ENCODE measurements at regions not wholly inside any gene's neighbourhood (a gene's known extent, or its start where the extent isn't known, plus 50 kb on each side); places are given as distances from the start of the nearest gene placed in this dataset.

DNA sequence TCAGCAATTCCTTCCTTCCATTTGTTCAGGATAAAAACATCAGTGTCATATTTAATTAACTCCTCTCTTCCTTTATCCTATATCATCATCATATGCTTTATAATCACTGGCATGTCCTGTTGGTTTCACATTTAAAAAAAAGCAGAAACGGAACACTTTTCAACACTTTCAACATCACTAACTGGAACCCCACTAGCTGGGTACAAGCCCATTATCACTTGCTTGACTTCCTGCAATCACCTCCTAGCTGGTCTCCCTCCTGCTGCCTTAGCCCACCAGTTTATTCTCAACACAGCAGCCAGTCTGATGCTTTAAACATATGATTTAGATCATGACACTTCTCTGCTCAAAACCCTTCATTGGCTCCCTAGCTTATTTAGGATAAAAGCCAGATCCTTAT is 116.4 kb upstream of the LSM6 start:
- TF ChIP-seq, protein P1, sequence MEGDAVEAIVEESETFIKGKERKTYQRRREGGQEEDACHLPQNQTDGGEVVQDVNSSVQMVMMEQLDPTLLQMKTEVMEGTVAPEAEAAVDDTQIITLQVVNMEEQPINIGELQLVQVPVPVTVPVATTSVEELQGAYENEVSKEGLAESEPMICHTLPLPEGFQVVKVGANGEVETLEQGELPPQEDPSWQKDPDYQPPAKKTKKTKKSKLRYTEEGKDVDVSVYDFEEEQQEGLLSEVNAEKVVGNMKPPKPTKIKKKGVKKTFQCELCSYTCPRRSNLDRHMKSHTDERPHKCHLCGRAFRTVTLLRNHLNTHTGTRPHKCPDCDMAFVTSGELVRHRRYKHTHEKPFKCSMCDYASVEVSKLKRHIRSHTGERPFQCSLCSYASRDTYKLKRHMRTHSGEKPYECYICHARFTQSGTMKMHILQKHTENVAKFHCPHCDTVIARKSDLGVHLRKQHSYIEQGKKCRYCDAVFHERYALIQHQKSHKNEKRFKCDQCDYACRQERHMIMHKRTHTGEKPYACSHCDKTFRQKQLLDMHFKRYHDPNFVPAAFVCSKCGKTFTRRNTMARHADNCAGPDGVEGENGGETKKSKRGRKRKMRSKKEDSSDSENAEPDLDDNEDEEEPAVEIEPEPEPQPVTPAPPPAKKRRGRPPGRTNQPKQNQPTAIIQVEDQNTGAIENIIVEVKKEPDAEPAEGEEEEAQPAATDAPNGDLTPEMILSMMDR (IDR thresholded peaks at IDR 0.05; ENCODE audit: control extremely low read depth in 1 of 3, insufficient read depth in 1 of 3, low read depth in 1 of 3, low read length in 3 of 3), result no peak
- TF ChIP-seq, protein P2, sequence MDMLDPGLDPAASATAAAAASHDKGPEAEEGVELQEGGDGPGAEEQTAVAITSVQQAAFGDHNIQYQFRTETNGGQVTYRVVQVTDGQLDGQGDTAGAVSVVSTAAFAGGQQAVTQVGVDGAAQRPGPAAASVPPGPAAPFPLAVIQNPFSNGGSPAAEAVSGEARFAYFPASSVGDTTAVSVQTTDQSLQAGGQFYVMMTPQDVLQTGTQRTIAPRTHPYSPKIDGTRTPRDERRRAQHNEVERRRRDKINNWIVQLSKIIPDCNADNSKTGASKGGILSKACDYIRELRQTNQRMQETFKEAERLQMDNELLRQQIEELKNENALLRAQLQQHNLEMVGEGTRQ (IDR thresholded peaks at IDR 0.05; ENCODE audit: low read length), result no peak
- TF ChIP-seq RXRA (IDR thresholded peaks at IDR 0.05; ENCODE audit: insufficient read depth, low read depth, low read length) (no peak), POLR2AphosphoS5 (IDR thresholded peaks at IDR 0.05; ENCODE audit: low read depth, low read length) (no peak), POLR2A (IDR thresholded peaks at IDR 0.05; ENCODE audit: control extremely low read depth in 1 of 2, low read depth in 2 of 2, low read length in 2 of 2) (no peak), TAF1 (IDR thresholded peaks at IDR 0.05; ENCODE audit: low read depth, low read length) (no peak), EP300 (IDR thresholded peaks at IDR 0.05; ENCODE audit: borderline replicate concordance in 1 of 2, low read depth in 2 of 2, low read length in 2 of 2) (no peak), RAD21 (IDR thresholded peaks at IDR 0.05 in 1 of 2, conservative IDR thresholded peaks at IDR 0.05 in 1 of 2; ENCODE audit: low read depth in 2 of 2, low read length in 2 of 2) (no peak), JUND (IDR thresholded peaks at IDR 0.05; ENCODE audit: low read length) (no peak), KDM1A (IDR thresholded peaks at IDR 0.05; ENCODE audit: borderline replicate concordance, low read length) (no peak), CHD2 (IDR thresholded peaks at IDR 0.05; ENCODE audit: low read length) (no peak), EZH2 (IDR thresholded peaks at IDR 0.05; ENCODE audit: low read depth, low read length, severe bottlenecking) (no peak), TBP (IDR thresholded peaks at IDR 0.05; ENCODE audit: low read depth, low read length) (no peak)
- TF ChIP-seq, protein P3, sequence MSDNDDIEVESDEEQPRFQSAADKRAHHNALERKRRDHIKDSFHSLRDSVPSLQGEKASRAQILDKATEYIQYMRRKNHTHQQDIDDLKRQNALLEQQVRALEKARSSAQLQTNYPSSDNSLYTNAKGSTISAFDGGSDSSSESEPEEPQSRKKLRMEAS (IDR thresholded peaks at IDR 0.05), result no peak

Measured in H1 (cell line).